Stimulated activated CD4-positive, alpha-beta T cell treated with anti-CD3 and anti-CD28 coated beads, Interleukin-1b, Interleukin-23, amount 100 ng/mL, for 48 hours (primary cell): ENCODE measurements at regions not wholly inside any gene's neighbourhood (a gene's known extent, or its start where the extent isn't known, plus 50 kb on each side); places are given as distances from the start of the nearest gene placed in this dataset.

Source experiments
- DNase-seq: peaks from one replicate; pipeline ENCODE4 v3.0.0-alpha.2; 2020

DNA sequence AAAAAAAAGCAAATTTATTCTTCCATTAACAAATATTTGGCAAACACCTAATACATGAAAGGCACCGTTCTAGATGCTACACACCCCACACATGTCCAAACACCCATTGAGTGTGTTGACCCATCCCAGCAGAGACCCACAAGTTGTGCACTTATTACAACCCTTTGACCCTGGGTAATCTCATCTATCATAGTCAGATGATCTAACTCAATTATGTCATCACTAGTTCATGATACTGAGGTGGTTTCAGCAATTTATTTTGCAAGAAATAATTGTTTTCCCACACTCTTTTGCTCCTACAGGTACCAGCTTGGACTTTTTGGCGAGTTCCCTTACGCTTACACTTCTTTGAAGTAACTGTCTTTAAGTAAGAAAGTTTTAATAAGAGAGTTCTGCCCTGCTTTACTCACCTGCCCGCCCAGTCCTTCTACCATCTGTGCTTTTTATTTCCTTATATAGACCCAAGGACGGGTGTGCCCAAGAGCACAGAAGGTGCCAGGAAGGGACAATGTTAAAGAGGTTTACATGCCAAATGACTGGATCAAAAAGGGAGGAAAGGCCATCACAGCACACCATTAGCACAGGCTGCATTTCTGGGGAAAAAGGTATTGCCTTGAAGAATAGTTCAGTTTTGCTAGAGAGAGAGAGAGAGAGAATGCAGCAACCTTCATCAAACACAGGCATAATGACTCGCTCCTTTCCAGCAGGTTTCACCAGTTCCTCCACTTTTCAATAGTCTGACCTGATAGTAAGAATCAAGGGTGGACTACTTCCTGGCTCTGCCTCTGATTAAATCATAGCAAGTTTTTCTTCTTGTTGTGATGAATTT is 54.5 kb upstream of the ATP11B start:
- no peak for DNase-seq

DNA sequence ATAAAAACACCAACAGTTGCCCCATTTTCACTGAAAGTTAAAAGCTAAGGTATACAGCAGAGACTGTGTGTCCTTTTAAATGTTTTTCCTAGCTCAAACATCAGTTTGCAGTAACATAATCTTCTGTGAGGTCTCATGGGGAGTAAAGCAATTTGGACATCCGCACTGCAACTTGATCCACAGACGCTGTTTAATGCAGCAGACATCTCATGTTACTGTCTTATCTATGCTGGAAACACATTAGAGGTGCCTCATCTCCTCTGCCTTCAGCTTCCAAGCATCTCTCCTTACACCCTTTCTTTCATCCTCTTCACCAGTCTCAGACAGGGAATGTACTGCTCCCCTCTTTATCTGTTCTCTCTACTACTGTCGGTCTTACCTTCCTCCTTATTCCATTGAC is 53.7 kb upstream of the ATP11B start:
- DNase-seq: no peak

DNA sequence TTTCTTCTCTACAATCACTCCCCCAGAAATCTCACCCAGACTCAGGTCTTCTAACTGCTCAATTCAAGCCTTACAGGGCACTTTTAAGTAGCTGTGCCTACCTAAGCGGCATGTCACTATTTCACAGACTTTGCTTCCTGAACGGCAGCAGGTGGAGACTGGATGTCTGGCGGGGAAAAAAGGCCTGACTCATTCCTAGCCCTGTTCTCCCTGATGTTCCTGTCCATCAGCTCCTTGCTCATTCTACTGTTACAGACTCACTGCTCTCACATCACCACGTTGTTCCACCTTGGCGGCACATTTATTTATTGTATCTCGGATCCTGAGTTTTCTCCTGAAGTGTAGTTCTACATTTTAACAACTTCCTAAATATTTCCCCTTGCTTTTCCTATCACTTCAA is 52.6 kb upstream of the ATP11B start:
- DNase-seq: no peak

DNA sequence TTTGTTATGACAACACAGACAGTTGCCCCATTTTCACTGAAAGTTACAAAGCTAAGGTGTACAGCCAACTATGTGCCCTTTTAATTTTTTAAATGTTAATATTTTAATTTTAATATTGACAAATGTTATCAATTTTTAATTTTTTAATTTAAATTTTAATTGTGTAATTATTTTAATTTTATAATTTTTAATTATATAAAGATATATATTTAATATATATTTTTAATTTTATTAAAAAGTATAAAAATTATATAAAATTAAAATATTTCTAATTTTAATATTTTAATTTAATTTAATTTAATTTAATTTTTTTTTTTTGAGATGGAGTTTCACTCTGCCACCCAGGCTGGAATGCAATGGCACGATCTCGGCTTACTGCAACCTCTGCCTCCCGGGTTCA is 52.1 kb upstream of the ATP11B start:
- DNase-seq: no peak
